Thoracic aorta (tissue), 2 donors: ENCODE measurements at regions not wholly inside any gene's neighbourhood (a gene's known extent, or its start where the extent isn't known, plus 50 kb on each side); places are given as distances from the start of the nearest gene placed in this dataset.

Experiments used
- ATAC-seq: fragments of 150-250 bp; one replicate; pipeline ENCODE4 v1.8.0; 2017; ENCODE audit warnings: low read depth; ENCODE audit not compliant: insufficient number of reproducible peaks, low FRiP score
- DNase-seq: peaks from one replicate; pipeline ENCODE4 v3.0.0-alpha.2; 2020; ENCODE audit warnings: low spot score
- H3K27ac ChIP-seq, 2 donors: fragments of 200-600 bp; sonication (generic); 1 replicate in 1 of 2; 2 replicates in 1 of 2; pipeline ENCODE4 v1.5.1; 2016; ENCODE audit warnings: mild to moderate bottlenecking in 2 of 2, moderate library complexity in 2 of 2
- H3K27me3 ChIP-seq: fragments of 200-600 bp; sonication (generic); replicated peaks from 2 replicates; pipeline ENCODE4 v1.6.0; 2016; ENCODE audit warnings: mild to moderate bottlenecking; ENCODE audit not compliant: insufficient read depth
- H3K36me3 ChIP-seq: fragments of 200-600 bp; sonication (generic); one replicate; pipeline ENCODE4 v1.5.1; 2016
- H3K4me1 ChIP-seq, 2 donors: fragments of 200-600 bp; sonication (generic); 1 replicate in 1 of 2; 2 replicates in 1 of 2; pipeline versions ENCODE4 v1.5.1 to v1.6.0; 2016; ENCODE audit warnings: low read depth in 2 of 2, mild to moderate bottlenecking in 1 of 2; ENCODE audit not compliant: control insufficient read depth in 1 of 2
- H3K4me3 ChIP-seq: fragments of 200-600 bp; sonication (generic); 2 replicates; pipeline ENCODE4 v1.5.1; 2016; ENCODE audit warnings: mild to moderate bottlenecking
- H3K9me3 ChIP-seq: fragments of 200-600 bp; sonication (generic); 2 replicates; pipeline ENCODE4 v1.5.1; 2016
- TF ChIP-seq, protein P1 (sequence below): fragments of 200-600 bp; sonication (generic); IDR thresholded peaks from one replicate; pipeline ENCODE4 v1.5.1; 2019; ENCODE audit warnings: antibody characterized with exemption

GRCh38 chr5:87183896-87184295, 83.8 kb upstream of the RASA1 start:
- ATAC-seq, result no peak
- H3K9me3 ChIP-seq, result no peaks in the 10 kb centered on the region
- H3K27ac ChIP-seq, result no peak overlapping the region
- no peak overlapping the region for H3K4me3 ChIP-seq
- no peaks in the 10 kb centered on the region for H3K4me1 ChIP-seq
- H3K27me3 ChIP-seq, result no peaks in the 10 kb centered on the region
- H3K36me3 ChIP-seq, result no peaks in the 10 kb centered on the region
- DNase-seq, result no peak
- TF ChIP-seq, protein P1, sequence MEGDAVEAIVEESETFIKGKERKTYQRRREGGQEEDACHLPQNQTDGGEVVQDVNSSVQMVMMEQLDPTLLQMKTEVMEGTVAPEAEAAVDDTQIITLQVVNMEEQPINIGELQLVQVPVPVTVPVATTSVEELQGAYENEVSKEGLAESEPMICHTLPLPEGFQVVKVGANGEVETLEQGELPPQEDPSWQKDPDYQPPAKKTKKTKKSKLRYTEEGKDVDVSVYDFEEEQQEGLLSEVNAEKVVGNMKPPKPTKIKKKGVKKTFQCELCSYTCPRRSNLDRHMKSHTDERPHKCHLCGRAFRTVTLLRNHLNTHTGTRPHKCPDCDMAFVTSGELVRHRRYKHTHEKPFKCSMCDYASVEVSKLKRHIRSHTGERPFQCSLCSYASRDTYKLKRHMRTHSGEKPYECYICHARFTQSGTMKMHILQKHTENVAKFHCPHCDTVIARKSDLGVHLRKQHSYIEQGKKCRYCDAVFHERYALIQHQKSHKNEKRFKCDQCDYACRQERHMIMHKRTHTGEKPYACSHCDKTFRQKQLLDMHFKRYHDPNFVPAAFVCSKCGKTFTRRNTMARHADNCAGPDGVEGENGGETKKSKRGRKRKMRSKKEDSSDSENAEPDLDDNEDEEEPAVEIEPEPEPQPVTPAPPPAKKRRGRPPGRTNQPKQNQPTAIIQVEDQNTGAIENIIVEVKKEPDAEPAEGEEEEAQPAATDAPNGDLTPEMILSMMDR, result no peak

- no peaks in the 10 kb centered on the region for H3K4me1 ChIP-seq
- no peaks in the 10 kb centered on the region for H3K36me3 ChIP-seq
- no peaks in the 10 kb centered on the region for H3K9me3 ChIP-seq
- H3K4me3 ChIP-seq, result no peak overlapping the region
- no peak overlapping the region for H3K27ac ChIP-seq
- H3K27me3 ChIP-seq, result no peaks in the 10 kb centered on the region
- TF ChIP-seq, protein P1, result no peak
- ATAC-seq (no peak), DNase-seq (no peak)
These were observed 83.1 kb upstream of the RASA1 start for GRCh38 chr5:87184605-87185004.

DNA sequence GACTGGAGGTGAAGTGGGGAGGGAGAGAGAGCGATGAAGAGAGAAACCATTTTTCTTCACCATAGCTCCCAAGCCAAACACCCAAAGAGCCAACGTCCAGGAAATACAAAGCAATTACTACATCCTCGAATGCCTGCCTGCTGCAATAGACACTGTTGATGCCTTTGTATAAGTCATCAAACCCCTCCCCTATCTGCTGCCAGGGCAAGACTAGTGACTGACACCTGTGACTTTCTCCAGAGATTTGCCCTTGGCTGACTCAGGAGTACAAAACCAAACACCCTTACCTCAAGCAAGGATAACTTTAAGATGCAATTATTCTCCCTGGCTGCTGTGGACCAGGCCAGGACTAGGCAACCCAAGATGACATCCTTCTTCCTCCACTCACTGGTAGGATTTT, 81.8 kb upstream of the RASA1 start:
- H3K9me3 ChIP-seq, result no peaks in the 10 kb centered on the region
- H3K4me3 ChIP-seq, result no peak overlapping the region
- H3K27me3 ChIP-seq, result no peaks in the 10 kb centered on the region
- no peaks in the 10 kb centered on the region for H3K4me1 ChIP-seq
- no peak overlapping the region for H3K27ac ChIP-seq
- DNase-seq (no peak), ATAC-seq (no peak)
- no peaks in the 10 kb centered on the region for H3K36me3 ChIP-seq
- TF ChIP-seq, protein P1, result no peak

GRCh38 chr5:87188391-87188790, 79.3 kb upstream of the RASA1 start:
- no peaks in the 10 kb centered on the region for H3K36me3 ChIP-seq
- no peaks in the 10 kb centered on the region for H3K27me3 ChIP-seq
- no peak for ATAC-seq
- no peak overlapping the region for H3K4me3 ChIP-seq
- DNase-seq, result no peak
- H3K27ac ChIP-seq, result no peak overlapping the region
- H3K4me1 ChIP-seq, result no peaks in the 10 kb centered on the region
- H3K9me3 ChIP-seq, result no peaks in the 10 kb centered on the region
- TF ChIP-seq, protein P1, result no peak

GRCh38 chr5:87190041-87190440, 77.6 kb upstream of the RASA1 start:
- DNase-seq (no peak), ATAC-seq (no peak)
- Histone ChIP-seq H3K36me3 (no peaks in the 10 kb centered on the region), H3K4me1 (peaks cover 4% of the 10 kb centered on the region in 2 donors), H3K9me3 (no peaks in the 10 kb centered on the region), H3K4me3 (no peak overlapping the region), H3K27me3 (no peaks in the 10 kb centered on the region), H3K27ac (no peak overlapping the region)
- TF ChIP-seq, protein P1, result no peak
